ENCODE measurements at regions not wholly inside any gene's neighbourhood (a gene's known extent, or its start where the extent isn't known, plus 50 kb on each side); places are given as distances from the start of the nearest gene placed in this dataset.
"Not testable (repeated sequence)": the region's sequence is repeated elsewhere in the genome, so short reads cannot be mapped to it uniquely, and the experiment has no call there.

DNA sequence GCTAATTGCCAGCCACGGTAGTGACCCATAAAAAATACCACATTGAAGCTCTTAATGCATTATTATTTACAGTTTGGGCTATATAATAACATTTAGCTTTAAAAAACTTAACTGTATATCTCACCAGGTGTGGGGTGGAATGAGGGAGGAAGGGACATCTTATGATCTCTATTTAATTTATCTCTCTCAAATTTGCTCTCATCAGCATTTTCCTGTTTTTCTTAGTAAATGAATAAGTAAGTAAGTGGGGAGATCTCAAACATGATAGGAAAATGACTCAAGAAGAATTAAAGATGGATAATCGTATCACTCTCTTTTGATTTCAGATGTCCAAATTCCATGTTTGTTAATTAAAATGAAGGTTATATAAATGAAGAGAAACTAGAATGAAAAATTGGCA lies 200.7 kb upstream of the NR3C2 start:
- no peak for DNase-seq

- DNase-seq, result not testable (repeated sequence)
Observed at GRCh38 chr4:148638079-148638478, 195.9 kb upstream of the NR3C2 start.

DNA sequence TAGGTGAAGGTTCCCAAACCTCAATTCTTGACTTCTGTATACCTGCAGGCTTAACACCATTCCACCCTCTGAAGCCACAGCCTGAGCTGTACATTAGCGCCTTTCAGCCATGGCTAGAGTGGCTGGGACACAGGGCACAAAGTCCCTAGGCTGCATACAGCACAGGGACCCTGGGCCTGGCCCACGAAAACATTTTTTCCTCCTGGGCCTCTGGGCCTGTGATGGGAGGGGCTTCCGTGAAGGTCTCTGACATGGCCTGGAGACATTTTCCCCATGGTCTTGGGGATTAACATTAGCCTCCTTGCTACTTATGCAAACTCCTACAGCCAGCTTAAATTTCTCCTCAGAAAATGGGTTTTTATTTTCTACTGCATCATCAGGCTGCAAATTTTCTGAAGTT lies 195.2 kb upstream of the NR3C2 start:
- DNase-seq, result not testable (repeated sequence)

GRCh38 chr4:148634476-148634875 lies 192.3 kb upstream of the NR3C2 start:
- no peak for DNase-seq

- no peak for DNase-seq
Observed at GRCh38 chr4:148633720-148634119, 191.5 kb upstream of the NR3C2 start.

- DNase-seq, result no peak
Observed at GRCh38 chr4:148632476-148632875, 190.3 kb upstream of the NR3C2 start.

DNA sequence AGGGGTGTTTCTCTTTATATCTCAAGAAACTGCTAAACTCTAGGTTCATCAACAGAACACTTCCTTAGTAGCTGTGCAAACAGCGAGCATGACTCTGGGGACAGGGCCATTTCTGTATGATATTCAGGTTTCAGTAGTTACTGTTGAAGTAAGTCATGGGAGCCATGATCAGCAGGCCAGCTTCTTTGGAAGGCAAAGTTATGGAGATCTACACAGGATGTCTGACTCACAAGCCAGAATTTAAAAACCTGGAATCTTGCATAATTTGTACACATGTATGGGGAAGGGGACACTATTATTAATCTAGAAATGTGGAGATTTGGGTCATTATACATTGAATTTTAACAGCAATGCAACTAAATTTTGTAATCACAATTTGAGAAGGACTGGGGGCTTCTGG lies 187.8 kb upstream of the NR3C2 start:
- no peak for DNase-seq

- no peak for DNase-seq
Observed at GRCh38 chr4:148618856-148619255, 176.6 kb upstream of the NR3C2 start.

GRCh38 chr4:148608968-148609367 lies 166.8 kb upstream of the NR3C2 start:
- DNase-seq, result no peak

DNA sequence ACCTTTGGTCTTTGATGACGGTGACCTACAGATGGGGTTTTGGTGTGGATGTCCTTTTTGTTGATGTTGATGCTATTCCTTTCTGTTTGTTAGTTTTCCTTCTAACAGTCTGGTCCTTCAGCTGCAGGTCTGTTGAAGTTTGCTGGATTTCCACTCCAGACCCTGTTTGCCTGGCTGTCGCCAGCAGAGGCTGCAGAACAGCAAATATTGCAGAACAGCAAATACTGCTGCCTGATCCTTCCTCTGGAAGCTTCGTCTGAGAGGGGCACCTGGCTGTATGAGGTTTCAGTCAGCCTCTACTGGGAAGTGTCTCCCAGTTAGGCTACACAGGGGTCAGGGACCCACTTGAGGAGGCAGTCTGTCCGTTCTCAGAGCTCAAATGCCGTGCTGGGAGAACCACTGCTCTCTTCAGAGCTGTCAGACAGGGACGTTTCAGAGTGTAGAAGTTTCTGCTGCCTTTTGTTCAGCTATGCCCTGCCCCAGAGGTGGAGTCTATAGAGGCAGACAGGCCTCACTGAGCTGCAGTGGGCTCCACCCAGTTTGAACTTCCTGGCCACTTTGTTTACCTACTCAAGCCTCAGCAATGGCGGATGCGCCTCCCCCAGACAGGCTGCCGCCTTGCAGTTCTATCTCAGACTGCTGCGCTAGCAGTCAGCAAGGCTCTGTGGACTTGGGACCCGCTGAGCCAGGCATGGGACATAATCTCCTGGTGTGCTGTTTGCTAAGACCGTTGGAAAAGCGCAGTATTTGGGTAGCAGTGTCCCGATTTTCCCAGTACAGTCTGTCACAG lies 156.4 kb upstream of the NR3C2 start:
- not testable (repeated sequence) for DNase-seq

DNA sequence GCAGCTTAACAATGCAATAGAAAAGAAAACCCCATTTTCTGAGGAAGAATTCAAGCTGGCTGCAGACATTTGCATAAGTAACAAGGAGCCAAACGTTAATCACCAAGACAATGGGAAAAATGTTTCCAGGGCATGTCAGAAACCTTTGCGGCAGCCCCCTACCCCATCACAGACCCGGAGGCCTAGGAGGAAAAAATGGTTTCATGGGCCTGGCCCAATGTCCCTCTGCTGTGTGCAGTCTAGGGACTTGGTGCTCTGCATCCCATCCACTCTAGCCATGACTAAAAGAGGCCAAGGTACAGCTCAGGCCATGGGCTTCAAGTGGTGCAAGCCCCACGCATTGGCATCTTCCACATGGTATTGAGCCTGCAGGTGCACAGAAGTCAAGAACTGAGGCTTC lies 147.0 kb upstream of the NR3C2 start:
- DNase-seq, result no peak

- no peak for DNase-seq
Observed at GRCh38 chr4:148575577-148575976, 133.4 kb upstream of the NR3C2 start.

- no peak for DNase-seq
Observed at GRCh38 chr4:148574911-148575310, 132.7 kb upstream of the NR3C2 start.

DNA sequence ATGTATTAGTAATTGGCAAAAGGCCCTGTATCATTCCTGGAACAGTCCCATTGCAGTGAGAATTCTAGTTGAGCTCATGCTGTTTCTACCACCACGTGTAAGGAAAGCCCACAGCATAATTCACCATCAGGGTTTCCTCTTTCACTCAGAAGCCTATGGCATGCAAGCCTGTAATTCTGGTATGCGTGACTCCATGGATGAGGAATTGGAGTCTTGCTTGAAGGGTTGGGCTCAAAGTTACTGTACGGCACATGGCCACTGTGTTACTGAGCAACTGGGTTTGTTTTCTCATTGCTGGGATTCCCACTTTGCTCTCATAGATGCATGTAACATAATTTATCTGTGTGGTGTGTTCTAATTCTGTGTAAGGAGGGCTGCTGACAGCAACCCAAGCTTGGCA lies 132.3 kb upstream of the NR3C2 start:
- DNase-seq, result no peak

DNA sequence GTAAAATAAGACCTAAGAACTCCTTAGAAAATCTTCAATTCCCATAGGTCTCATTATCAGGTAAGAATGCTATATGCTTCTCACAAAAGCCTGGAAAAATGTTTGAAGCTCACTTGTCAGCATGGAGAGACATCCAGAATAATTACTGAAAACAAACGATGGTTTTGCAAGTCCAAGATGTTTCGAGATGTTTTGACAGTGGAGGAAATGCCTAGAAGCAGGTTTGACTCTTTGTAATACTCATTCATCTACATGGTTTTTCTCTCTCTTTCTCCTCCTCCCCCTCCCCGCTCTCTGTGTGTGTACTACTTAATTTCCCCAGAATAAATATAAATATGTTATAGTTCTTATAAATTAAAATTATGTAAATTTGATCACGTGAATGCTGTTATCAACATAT lies 131.9 kb upstream of the NR3C2 start:
- no peak for DNase-seq

GRCh38 chr4:148573296-148573695 lies 131.1 kb upstream of the NR3C2 start:
- no peak for DNase-seq

GRCh38 chr4:148565801-148566200 lies 123.6 kb upstream of the NR3C2 start:
- no peak for DNase-seq

- DNase-seq, result no peak
Observed at GRCh38 chr4:148563684-148564083, 121.5 kb upstream of the NR3C2 start.

- DNase-seq, result no peak
Observed at GRCh38 chr4:148561467-148561866, 119.3 kb upstream of the NR3C2 start.

DNA sequence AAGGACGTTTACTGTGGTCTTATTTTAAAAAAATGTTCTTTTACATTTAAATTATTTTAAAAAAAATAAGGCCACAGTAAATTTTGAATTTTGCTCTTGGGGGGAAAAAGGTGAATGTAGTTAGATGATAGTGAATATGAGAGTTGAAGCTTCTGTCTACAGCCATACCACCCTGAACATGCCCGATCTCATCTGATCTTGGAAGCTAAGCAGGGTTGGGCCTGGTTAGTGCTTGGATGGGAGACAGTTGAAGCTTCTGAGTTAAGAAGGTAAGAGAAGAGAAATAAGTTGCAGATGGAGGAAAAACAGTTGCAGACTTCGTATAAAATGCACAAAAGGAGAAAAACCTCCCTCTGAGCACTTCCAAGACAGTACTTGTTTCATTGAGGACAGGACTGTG lies 115.6 kb upstream of the NR3C2 start:
- DNase-seq, result no peak

DNA sequence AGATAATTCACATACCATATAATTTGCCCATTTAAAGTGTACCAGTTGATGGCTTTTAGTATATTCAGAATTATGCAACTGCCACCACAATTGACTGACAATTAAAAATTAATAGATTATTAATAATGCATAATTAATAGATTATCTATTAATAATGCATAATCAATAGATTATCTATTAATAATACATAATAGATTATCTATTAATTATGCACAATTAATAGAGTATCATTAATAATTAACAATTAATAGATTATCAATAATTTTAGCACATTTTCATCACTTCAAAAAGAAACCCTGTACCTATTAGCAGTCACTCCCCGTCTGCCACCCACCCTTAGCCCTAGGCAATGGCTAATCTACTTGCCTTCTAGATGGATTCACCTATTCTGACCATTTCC lies 108.6 kb upstream of the NR3C2 start:
- no peak for DNase-seq

GRCh38 chr4:148542922-148543623 lies 100.9 kb upstream of the NR3C2 start:
- DNase-seq, result no peak

GRCh38 chr4:148540622-148541326 lies 98.6 kb upstream of the NR3C2 start:
- DNase-seq, result no peak
